GM12865 (cell line): ENCODE measurements at regions not wholly inside any gene's neighbourhood (a gene's known extent, or its start where the extent isn't known, plus 50 kb on each side); places are given as distances from the start of the nearest gene placed in this dataset.
A peak's percentile ranks its signal among the peaks of the same experiment; 100 is the strongest.

Source experiments
- DNase-seq: peaks from one replicate; pipeline ENCODE4 v3.0.0; 2010; ENCODE audit warnings: low read depth
- H3K4me3 ChIP-seq: 2 replicates; pipeline ENCODE4 v1.5.1; 2011; ENCODE audit warnings: mild to moderate bottlenecking, low read depth, low read length, control low read depth
- CTCF ChIP-seq: IDR thresholded peaks from 2 replicates; pipeline ENCODE4 v1.5.1; 2011; ENCODE audit warnings: low read length, control low read depth, low read depth, inconsistent platforms; ENCODE audit not compliant: insufficient read depth; ENCODE audit errors: missing control alignments

GRCh38 chr10:120735773-120736371, 115.3 kb upstream of the WDR11 start:
- no peak overlapping the region for H3K4me3 ChIP-seq
- peak; percentile 28 for DNase-seq
- peak; percentile 58 for TF ChIP-seq CTCF

DNA sequence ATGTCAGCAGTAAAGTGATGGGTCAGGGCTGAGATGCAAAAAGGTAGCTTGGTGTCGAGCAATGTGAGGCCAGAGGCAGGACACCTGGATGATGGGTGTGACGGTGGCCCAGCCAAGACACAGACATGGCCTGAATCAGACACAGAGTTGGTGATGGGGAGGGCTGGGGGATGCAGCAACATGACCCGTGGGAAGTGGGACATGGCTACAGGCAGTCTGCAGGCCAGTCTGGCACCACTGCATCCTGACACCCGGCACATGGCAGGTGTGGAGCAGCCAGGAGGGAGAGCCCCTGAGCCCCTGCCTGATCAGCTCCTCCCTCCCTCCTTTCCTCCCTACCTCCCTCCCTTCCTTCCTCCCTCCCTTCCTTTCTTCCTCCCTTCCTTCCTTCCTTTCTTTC, 114.8 kb upstream of the WDR11 start:
- no peak overlapping the region for H3K4me3 ChIP-seq
- DNase-seq, result no peak
- no peak for TF ChIP-seq CTCF

GRCh38 chr10:120738658-120739057, 112.5 kb upstream of the WDR11 start:
- no peak for DNase-seq
- no peak overlapping the region for H3K4me3 ChIP-seq
- TF ChIP-seq CTCF, result no peak

DNA sequence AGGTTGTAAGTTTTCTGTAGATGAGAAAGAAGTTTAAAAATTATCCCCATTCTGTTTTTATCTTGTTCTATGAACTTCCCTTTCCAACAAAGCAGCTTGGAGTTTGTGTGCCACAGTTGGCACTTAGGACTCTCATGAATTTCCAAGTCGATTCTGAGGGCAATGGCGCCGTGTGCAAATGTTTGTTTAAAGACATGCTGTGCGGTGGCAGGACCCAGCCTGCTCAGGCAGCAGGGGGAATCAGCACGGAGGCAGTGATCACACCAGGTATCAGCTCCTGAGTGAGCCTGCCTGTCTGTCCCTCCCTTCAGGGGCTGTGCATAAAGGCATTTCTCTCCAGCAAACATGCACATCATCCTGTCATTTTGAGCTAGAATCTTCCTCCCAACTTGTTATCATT, 109.8 kb upstream of the WDR11 start:
- TF ChIP-seq CTCF, result no peak
- no peak overlapping the region for H3K4me3 ChIP-seq
- no peak for DNase-seq

- TF ChIP-seq CTCF, result no peak
- H3K4me3 ChIP-seq, result no peak overlapping the region
- DNase-seq, result no peak
Measured at GRCh38 chr10:120742373-120742772, 108.8 kb upstream of the WDR11 start.

GRCh38 chr10:120744040-120744439, 107.1 kb upstream of the WDR11 start:
- TF ChIP-seq CTCF, result no peak
- no peak for DNase-seq
- no peak overlapping the region for H3K4me3 ChIP-seq

- DNase-seq, result no peak
- no peak for TF ChIP-seq CTCF
- no peak overlapping the region for H3K4me3 ChIP-seq
Measured at GRCh38 chr10:120746001-120746777, 105.0 kb upstream of the WDR11 start.
